GM23338 (cell line): ENCODE measurements at regions not wholly inside any gene's neighbourhood (a gene's known extent, or its start where the extent isn't known, plus 50 kb on each side); places are given as distances from the start of the nearest gene placed in this dataset.

Experiments
- ATAC-seq: fragments of 200-7000 bp; cut with Tn5 transposase; 3 replicates; pipeline ENCODE4 v1.9.1; 2020
- DNase-seq: peaks from one replicate; pipeline ENCODE4 v3.0.0-alpha.2; 2015; ENCODE audit warnings: low spot score
- H2AFZ ChIP-seq: fragments of 200-600 bp; sonication (generic); 2 replicates; pipeline ENCODE4 v1.8.0; 2016; ENCODE audit warnings: antibody characterized with exemption, mild to moderate bottlenecking, moderate library complexity
- H3F3A ChIP-seq: fragments of 200-600 bp; sonication (generic); replicated peaks from 2 replicates; pipeline ENCODE4 v1.8.0; 2017; ENCODE audit warnings: antibody characterized with exemption, mixed run types, low read depth
- H3K27ac ChIP-seq: fragments of 200-600 bp; sonication (generic); 2 replicates; pipeline ENCODE4 v1.6.1; 2016; ENCODE audit warnings: low read depth
- H3K27me3 ChIP-seq: fragments of 200-600 bp; sonication (generic); 2 replicates; pipeline ENCODE4 v1.8.0; 2016; ENCODE audit warnings: mild to moderate bottlenecking, mixed run types, moderate library complexity; ENCODE audit not compliant: insufficient read depth
- H3K36me3 ChIP-seq: fragments of 200-600 bp; sonication (generic); 2 replicates; pipeline ENCODE4 v1.8.0; 2016; ENCODE audit warnings: mild to moderate bottlenecking; ENCODE audit not compliant: insufficient read depth
- H3K4me1 ChIP-seq: fragments of 200-600 bp; sonication (generic); 2 replicates; pipeline ENCODE4 v1.8.0; 2016; ENCODE audit warnings: mild to moderate bottlenecking, moderate library complexity; ENCODE audit not compliant: insufficient read depth
- H3K4me2 ChIP-seq: fragments of 200-600 bp; sonication (generic); 2 replicates; pipeline ENCODE4 v1.7.1; 2017; ENCODE audit warnings: mixed run types
- H3K4me3 ChIP-seq: fragments of 200-600 bp; sonication (generic); 2 replicates; pipeline ENCODE4 v1.6.1; 2016; ENCODE audit warnings: mixed run types
- H3K79me2 ChIP-seq: fragments of 200-600 bp; sonication (generic); replicated peaks from 2 replicates; pipeline ENCODE4 v1.8.0; 2017; ENCODE audit warnings: mild to moderate bottlenecking; ENCODE audit not compliant: insufficient read depth
- H3K9me2 ChIP-seq: fragments of 200-600 bp; sonication (generic); 2 replicates; pipeline ENCODE4 v1.8.0; 2017; ENCODE audit not compliant: insufficient read depth
- H4K20me1 ChIP-seq: fragments of 200-600 bp; sonication (generic); replicated peaks from 2 replicates; pipeline ENCODE4 v1.8.0; 2017; ENCODE audit warnings: mild to moderate bottlenecking; ENCODE audit not compliant: insufficient read depth
- H3K27ac Mint-ChIP-seq: 2 replicates; pipeline ENCODE4 v1.8.0; 2020; ENCODE audit warnings: inconsistent platforms, mild to moderate bottlenecking, moderate library complexity, mixed read lengths
- H3K27me3 Mint-ChIP-seq: 3 replicates; pipeline ENCODE4 v1.8.0; 2022; ENCODE audit warnings: low read depth, mild to moderate bottlenecking, moderate library complexity, mixed read lengths, inconsistent platforms; ENCODE audit not compliant: insufficient read depth, poor library complexity
- H3K36me3 Mint-ChIP-seq: 3 replicates; pipeline ENCODE4 v1.8.0; 2021; ENCODE audit warnings: low read depth, mild to moderate bottlenecking, inconsistent platforms, moderate library complexity, mixed read lengths
- H3K4me1 Mint-ChIP-seq: 3 replicates; pipeline ENCODE4 v1.8.0; 2020; ENCODE audit warnings: mild to moderate bottlenecking, inconsistent platforms, mixed read lengths
- H3K4me3 Mint-ChIP-seq: 3 replicates; pipeline ENCODE4 v1.8.0; 2021; ENCODE audit warnings: moderate library complexity, mild to moderate bottlenecking, inconsistent platforms, mixed read lengths
- H3K9me3 Mint-ChIP-seq: 3 replicates; pipeline ENCODE4 v1.8.0; 2020; ENCODE audit warnings: moderate library complexity, mild to moderate bottlenecking, inconsistent platforms, mixed read lengths
- CTCF ChIP-seq, 2 experiments: fragments of 200-600 bp in 1 of 2; sonication (generic) in 1 of 2; conservative IDR thresholded peaks; 2 replicates each; pipeline versions ENCODE4 v1.5.1 to v1.6.1; 2016 to 2017; ENCODE audit warnings: antibody characterized with exemption in 2 of 2, low read depth in 2 of 2, mild to moderate bottlenecking in 2 of 2, moderate library complexity in 1 of 2
- JUNB ChIP-seq: IDR thresholded peaks from one replicate; pipeline ENCODE4 v1.6.1; 2016; ENCODE audit warnings: antibody characterized with exemption; ENCODE audit not compliant: unreplicated experiment
- NANOG ChIP-seq: IDR thresholded peaks from 2 replicates; pipeline ENCODE4 v1.6.1; 2016; ENCODE audit warnings: antibody characterized with exemption, borderline replicate concordance
- REST ChIP-seq: IDR thresholded peaks from one replicate; pipeline ENCODE4 v1.6.1; 2018; ENCODE audit warnings: antibody characterized with exemption; ENCODE audit not compliant: unreplicated experiment
- TF ChIP-seq, protein P1 (sequence below): fragments of 250-450 bp; sonication (Bioruptor Pico); IDR thresholded peaks from 2 replicates; pipeline ENCODE4 v1.5.0; 2020; ENCODE audit warnings: mild to moderate bottlenecking, moderate library complexity

- Histone ChIP-seq H3F3A (no peaks in the 10 kb centered on the region), H3K27me3 (no peaks in the 10 kb centered on the region), H3K36me3 (no peaks in the 10 kb centered on the region), H3K79me2 (no peaks in the 10 kb centered on the region), H3K27ac (no peak overlapping the region), H4K20me1 (no peaks in the 10 kb centered on the region), H2AFZ (no peak overlapping the region), H3K9me2 (peaks cover 12% of the 10 kb centered on the region; the same call in 1 of the 2 replicates), H3K4me3 (no peak overlapping the region), H3K4me1 (peaks cover 10% of the 10 kb centered on the region), H3K4me2 (no peak overlapping the region)
- H3K4me1 Mint-ChIP-seq = peaks cover 14% of the 10 kb centered on the region
- H3K4me3 Mint-ChIP-seq = no peak overlapping the region
- no peak overlapping the region for H3K27ac Mint-ChIP-seq
- TF ChIP-seq JUNB (no peak), REST (no peak), NANOG (no peak), CTCF (conservative IDR thresholded peaks at IDR 0.05; ENCODE audit: low read depth in 2 of 2) (no peak)
- TF ChIP-seq, protein P1, sequence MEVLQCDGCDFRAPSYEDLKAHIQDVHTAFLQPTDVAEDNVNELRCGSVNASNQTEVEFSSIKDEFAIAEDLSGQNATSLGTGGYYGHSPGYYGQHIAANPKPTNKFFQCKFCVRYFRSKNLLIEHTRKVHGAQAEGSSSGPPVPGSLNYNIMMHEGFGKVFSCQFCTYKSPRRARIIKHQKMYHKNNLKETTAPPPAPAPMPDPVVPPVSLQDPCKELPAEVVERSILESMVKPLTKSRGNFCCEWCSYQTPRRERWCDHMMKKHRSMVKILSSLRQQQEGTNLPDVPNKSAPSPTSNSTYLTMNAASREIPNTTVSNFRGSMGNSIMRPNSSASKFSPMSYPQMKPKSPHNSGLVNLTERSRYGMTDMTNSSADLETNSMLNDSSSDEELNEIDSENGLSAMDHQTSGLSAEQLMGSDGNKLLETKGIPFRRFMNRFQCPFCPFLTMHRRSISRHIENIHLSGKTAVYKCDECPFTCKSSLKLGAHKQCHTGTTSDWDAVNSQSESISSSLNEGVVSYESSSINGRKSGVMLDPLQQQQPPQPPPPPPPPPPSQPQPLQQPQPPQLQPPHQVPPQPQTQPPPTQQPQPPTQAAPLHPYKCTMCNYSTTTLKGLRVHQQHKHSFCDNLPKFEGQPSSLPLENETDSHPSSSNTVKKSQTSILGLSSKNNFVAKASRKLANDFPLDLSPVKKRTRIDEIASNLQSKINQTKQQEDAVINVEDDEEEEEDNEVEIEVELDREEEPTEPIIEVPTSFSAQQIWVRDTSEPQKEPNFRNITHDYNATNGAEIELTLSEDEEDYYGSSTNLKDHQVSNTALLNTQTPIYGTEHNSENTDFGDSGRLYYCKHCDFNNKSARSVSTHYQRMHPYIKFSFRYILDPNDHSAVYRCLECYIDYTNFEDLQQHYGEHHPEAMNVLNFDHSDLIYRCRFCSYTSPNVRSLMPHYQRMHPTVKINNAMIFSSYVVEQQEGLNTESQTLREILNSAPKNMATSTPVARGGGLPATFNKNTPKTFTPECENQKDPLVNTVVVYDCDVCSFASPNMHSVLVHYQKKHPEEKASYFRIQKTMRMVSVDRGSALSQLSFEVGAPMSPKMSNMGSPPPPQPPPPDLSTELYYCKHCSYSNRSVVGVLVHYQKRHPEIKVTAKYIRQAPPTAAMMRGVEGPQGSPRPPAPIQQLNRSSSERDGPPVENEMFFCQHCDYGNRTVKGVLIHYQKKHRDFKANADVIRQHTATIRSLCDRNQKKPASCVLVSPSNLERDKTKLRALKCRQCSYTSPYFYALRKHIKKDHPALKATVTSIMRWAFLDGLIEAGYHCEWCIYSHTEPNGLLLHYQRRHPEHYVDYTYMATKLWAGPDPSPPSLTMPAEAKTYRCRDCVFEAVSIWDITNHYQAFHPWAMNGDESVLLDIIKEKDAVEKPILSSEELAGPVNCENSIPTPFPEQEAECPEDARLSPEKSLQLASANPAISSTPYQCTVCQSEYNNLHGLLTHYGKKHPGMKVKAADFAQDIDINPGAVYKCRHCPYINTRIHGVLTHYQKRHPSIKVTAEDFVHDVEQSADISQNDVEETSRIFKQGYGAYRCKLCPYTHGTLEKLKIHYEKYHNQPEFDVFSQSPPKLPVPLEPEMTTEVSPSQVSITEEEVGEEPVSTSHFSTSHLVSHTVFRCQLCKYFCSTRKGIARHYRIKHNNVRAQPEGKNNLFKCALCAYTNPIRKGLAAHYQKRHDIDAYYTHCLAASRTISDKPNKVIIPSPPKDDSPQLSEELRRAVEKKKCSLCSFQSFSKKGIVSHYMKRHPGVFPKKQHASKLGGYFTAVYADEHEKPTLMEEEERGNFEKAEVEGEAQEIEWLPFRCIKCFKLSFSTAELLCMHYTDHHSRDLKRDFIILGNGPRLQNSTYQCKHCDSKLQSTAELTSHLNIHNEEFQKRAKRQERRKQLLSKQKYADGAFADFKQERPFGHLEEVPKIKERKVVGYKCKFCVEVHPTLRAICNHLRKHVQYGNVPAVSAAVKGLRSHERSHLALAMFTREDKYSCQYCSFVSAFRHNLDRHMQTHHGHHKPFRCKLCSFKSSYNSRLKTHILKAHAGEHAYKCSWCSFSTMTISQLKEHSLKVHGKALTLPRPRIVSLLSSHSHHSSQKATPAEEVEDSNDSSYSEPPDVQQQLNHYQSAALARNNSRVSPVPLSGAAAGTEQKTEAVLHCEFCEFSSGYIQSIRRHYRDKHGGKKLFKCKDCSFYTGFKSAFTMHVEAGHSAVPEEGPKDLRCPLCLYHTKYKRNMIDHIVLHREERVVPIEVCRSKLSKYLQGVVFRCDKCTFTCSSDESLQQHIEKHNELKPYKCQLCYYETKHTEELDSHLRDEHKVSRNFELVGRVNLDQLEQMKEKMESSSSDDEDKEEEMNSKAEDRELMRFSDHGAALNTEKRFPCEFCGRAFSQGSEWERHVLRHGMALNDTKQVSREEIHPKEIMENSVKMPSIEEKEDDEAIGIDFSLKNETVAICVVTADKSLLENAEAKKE (CRISPR knock-in tag) = no peak
- no peaks in the 10 kb centered on the region for H3K9me3 Mint-ChIP-seq
- no peaks in the 10 kb centered on the region for H3K27me3 Mint-ChIP-seq
- H3K36me3 Mint-ChIP-seq = no peaks in the 10 kb centered on the region
- no peak for DNase-seq
- no peak for ATAC-seq
Observed at GRCh38 chr6:151679941-151680340, 127.5 kb upstream of the ESR1 start.
